Endothelial cell (in vitro differentiated cells): ENCODE measurements at regions not wholly inside any gene's neighbourhood (a gene's known extent, or its start where the extent isn't known, plus 50 kb on each side); places are given as distances from the start of the nearest gene placed in this dataset.

Source experiments
- DNase-seq: peaks from one replicate; pipeline ENCODE4 v3.0.0; 2021; ENCODE audit warnings: low spot score
- H3K27ac Mint-ChIP-seq: one replicate; pipeline ENCODE4 v1.8.0; 2021; ENCODE audit warnings: mixed read lengths, inconsistent platforms; ENCODE audit not compliant: unreplicated experiment
- H3K27me3 Mint-ChIP-seq: one replicate; pipeline ENCODE4 v1.8.0; 2021; ENCODE audit warnings: mild to moderate bottlenecking, moderate library complexity, mixed read lengths, inconsistent platforms; ENCODE audit not compliant: unreplicated experiment
- H3K36me3 Mint-ChIP-seq: one replicate; pipeline ENCODE4 v1.8.0; 2021; ENCODE audit warnings: mild to moderate bottlenecking, low read depth, mixed read lengths, inconsistent platforms; ENCODE audit not compliant: unreplicated experiment
- H3K4me1 Mint-ChIP-seq: one replicate; pipeline ENCODE4 v1.8.0; 2021; ENCODE audit warnings: mild to moderate bottlenecking, mixed read lengths, inconsistent platforms; ENCODE audit not compliant: unreplicated experiment
- H3K4me3 Mint-ChIP-seq: one replicate; pipeline ENCODE4 v1.8.0; 2021; ENCODE audit warnings: mild to moderate bottlenecking, mixed read lengths, inconsistent platforms; ENCODE audit not compliant: unreplicated experiment
- H3K9me3 Mint-ChIP-seq: one replicate; pipeline ENCODE4 v1.8.0; 2021; ENCODE audit warnings: mixed read lengths, inconsistent platforms; ENCODE audit not compliant: unreplicated experiment
- CTCF ChIP-seq: fragments of 200-600 bp; sonication (generic); IDR thresholded peaks from one replicate; pipeline ENCODE4 v1.5.0; 2021; ENCODE audit warnings: antibody characterized with exemption; ENCODE audit not compliant: unreplicated experiment

- no peaks in the 10 kb centered on the region for H3K27me3 Mint-ChIP-seq
- no peak overlapping the region for H3K4me3 Mint-ChIP-seq
- no peak overlapping the region for H3K27ac Mint-ChIP-seq
- TF ChIP-seq CTCF: no peak
- no peaks in the 10 kb centered on the region for H3K9me3 Mint-ChIP-seq
- H3K36me3 Mint-ChIP-seq: peaks cover 12% of the 10 kb centered on the region
- no peak for DNase-seq
- no peaks in the 10 kb centered on the region for H3K4me1 Mint-ChIP-seq
Measured at GRCh38 chr6:2404211-2404929, 159.0 kb upstream of the GMDS start.

DNA sequence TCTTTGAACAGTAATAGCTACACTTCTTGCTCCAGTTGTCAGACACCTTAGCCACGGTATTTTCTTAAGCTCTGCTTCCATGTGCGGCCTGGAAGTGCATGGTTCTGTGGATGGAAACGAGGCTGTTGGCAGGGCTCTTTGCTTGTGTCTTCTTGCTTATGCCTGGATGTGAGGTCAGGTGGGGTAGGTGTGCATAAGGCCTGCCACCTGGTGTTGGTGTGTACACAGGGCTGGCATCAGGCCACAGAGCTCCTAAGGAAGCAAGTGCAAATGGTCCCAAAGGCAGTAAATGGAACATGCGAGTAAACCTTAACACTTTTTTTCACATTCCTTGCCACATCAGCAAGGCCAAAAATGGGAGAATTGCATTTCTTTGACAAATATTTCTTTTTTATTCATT lies 158.1 kb upstream of the GMDS start:
- H3K9me3 Mint-ChIP-seq: no peaks in the 10 kb centered on the region
- peaks cover 12% of the 10 kb centered on the region for H3K36me3 Mint-ChIP-seq
- H3K27ac Mint-ChIP-seq: no peak overlapping the region
- H3K27me3 Mint-ChIP-seq: no peaks in the 10 kb centered on the region
- no peaks in the 10 kb centered on the region for H3K4me1 Mint-ChIP-seq
- H3K4me3 Mint-ChIP-seq: no peak overlapping the region
- TF ChIP-seq CTCF: no peak
- DNase-seq: no peak

DNA sequence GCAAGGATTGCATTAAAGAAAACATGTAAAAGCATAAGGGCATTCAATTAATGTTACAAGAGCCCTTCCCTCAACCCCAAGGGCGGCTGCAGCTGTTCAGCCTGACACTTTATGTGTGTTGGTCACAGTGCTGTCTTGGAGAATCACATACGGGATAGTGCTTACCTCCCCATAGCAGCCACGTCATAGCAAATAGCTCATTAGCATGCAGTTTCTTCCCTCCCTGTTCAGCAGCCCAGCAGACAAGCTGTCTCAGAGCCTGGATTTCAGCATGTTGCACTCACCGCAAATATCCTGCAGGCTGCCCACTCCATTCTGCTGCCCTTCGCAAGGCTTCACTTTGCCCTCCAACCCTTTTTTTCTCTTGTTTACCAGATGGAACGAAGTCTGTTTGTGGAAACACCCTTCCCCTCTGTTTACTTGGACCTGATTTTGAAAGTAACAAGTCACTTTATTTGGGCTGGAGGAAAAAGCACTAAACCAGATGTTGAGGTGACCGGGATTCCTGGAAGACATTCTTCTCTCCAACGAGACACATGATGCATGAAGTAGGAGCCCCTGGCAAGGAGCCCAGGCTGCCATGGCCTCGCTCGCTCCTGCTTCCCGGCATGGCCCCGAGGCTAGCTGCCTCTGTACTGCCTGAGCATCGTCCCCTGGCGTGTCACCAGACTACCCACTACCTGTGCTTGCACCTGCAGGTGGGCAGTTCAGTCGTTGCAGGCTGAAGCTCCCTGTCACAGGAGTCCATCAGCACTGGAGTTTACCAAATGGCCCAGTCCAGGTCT lies 151.6 kb upstream of the GMDS start:
- Mint-ChIP-seq H3K9me3 (no peaks in the 10 kb centered on the region), H3K27ac (no peak overlapping the region)
- no peak for DNase-seq

GRCh38 chr6:2396042-2396657 lies 150.7 kb upstream of the GMDS start:
- H3K36me3 Mint-ChIP-seq: peaks cover 9% of the 10 kb centered on the region
- H3K27ac Mint-ChIP-seq: no peak overlapping the region
- H3K9me3 Mint-ChIP-seq: no peaks in the 10 kb centered on the region
- H3K27me3 Mint-ChIP-seq: no peaks in the 10 kb centered on the region
- H3K4me3 Mint-ChIP-seq: no peak overlapping the region
- H3K4me1 Mint-ChIP-seq: no peaks in the 10 kb centered on the region
- no peak for TF ChIP-seq CTCF
- no peak for DNase-seq

More for the DNA sequence above, 151.6 kb upstream of the GMDS start:
- no peaks in the 10 kb centered on the region for H3K4me1 Mint-ChIP-seq
- peaks cover 12% of the 10 kb centered on the region for H3K36me3 Mint-ChIP-seq
- H3K27me3 Mint-ChIP-seq: no peaks in the 10 kb centered on the region
- no peak for TF ChIP-seq CTCF
- H3K4me3 Mint-ChIP-seq: no peak overlapping the region
